Skeletal muscle satellite cell (primary cell): ENCODE measurements at regions not wholly inside any gene's neighbourhood (a gene's known extent, or its start where the extent isn't known, plus 50 kb on each side); places are given as distances from the start of the nearest gene placed in this dataset.

Source experiments
- H3K27me3 ChIP-seq: 2 replicates; pipeline ENCODE4 v1.7.0; 2013; ENCODE audit warnings: low read length; ENCODE audit not compliant: control insufficient read depth, insufficient read depth
- H3K36me3 ChIP-seq: 2 replicates; pipeline ENCODE4 v1.7.0; 2013; ENCODE audit warnings: mild to moderate bottlenecking, control low read depth, low read length; ENCODE audit not compliant: insufficient read depth
- H3K4me1 ChIP-seq: 2 replicates; pipeline ENCODE4 v1.7.0; 2013; ENCODE audit warnings: low read length; ENCODE audit not compliant: control insufficient read depth, insufficient read depth
- H3K4me2 ChIP-seq: 2 replicates; pipeline ENCODE4 v1.7.0; 2013; ENCODE audit warnings: mild to moderate bottlenecking, low read length
- H3K4me3 ChIP-seq: 2 replicates; pipeline ENCODE4 v1.7.0; 2013; ENCODE audit warnings: low read length
- H3K9ac ChIP-seq: 2 replicates; pipeline ENCODE4 v1.7.0; 2013; ENCODE audit warnings: mild to moderate bottlenecking, low read depth, low read length, moderate library complexity
- H3K9me3 ChIP-seq: replicated peaks from 2 replicates; pipeline ENCODE4 v1.7.0; 2013; ENCODE audit warnings: mild to moderate bottlenecking, control low read depth, low read length

GRCh38 chr6:97995158-97995557 lies 712.1 kb upstream of the MMS22L start:
- Histone ChIP-seq H3K4me2 (no peak overlapping the region), H3K27me3 (no peaks in the 10 kb centered on the region), H3K4me1 (no peaks in the 10 kb centered on the region), H3K9ac (no peak overlapping the region), H3K36me3 (no peaks in the 10 kb centered on the region), H3K4me3 (no peak overlapping the region), H3K9me3 (no peaks in the 10 kb centered on the region)

GRCh38 chr6:98002678-98003077 lies 719.7 kb upstream of the MMS22L start:
- Histone ChIP-seq H3K4me1 (no peaks in the 10 kb centered on the region), H3K27me3 (no peaks in the 10 kb centered on the region), H3K4me2 (no peak overlapping the region), H3K36me3 (no peaks in the 10 kb centered on the region), H3K4me3 (no peak overlapping the region), H3K9ac (no peak overlapping the region), H3K9me3 (no peaks in the 10 kb centered on the region)

- Histone ChIP-seq H3K4me2 (no peak overlapping the region), H3K4me3 (no peak overlapping the region), H3K9ac (no peak overlapping the region), H3K27me3 (no peaks in the 10 kb centered on the region), H3K9me3 (no peaks in the 10 kb centered on the region), H3K4me1 (no peaks in the 10 kb centered on the region), H3K36me3 (no peaks in the 10 kb centered on the region)
These were observed 731.6 kb upstream of the MMS22L start for GRCh38 chr6:98014442-98015201.

- no peak overlapping the region for H3K9ac ChIP-seq
- no peak overlapping the region for H3K4me3 ChIP-seq
- H3K36me3 ChIP-seq, result no peaks in the 10 kb centered on the region
- no peaks in the 10 kb centered on the region for H3K4me1 ChIP-seq
- H3K27me3 ChIP-seq, result no peaks in the 10 kb centered on the region
- no peaks in the 10 kb centered on the region for H3K9me3 ChIP-seq
- H3K4me2 ChIP-seq, result no peak overlapping the region
These were observed 733.5 kb upstream of the MMS22L start for GRCh38 chr6:98016565-98016964.

- no peaks in the 10 kb centered on the region for H3K4me1 ChIP-seq
- H3K9me3 ChIP-seq, result no peaks in the 10 kb centered on the region
- no peaks in the 10 kb centered on the region for H3K27me3 ChIP-seq
- no peak overlapping the region for H3K9ac ChIP-seq
- H3K4me3 ChIP-seq, result no peak overlapping the region
- no peaks in the 10 kb centered on the region for H3K36me3 ChIP-seq
- H3K4me2 ChIP-seq, result no peak overlapping the region
These were observed 737.2 kb upstream of the MMS22L start for GRCh38 chr6:98020222-98020621.

GRCh38 chr6:98024359-98024758 lies 741.3 kb upstream of the MMS22L start:
- Histone ChIP-seq H3K9me3 (no peaks in the 10 kb centered on the region), H3K36me3 (no peaks in the 10 kb centered on the region), H3K27me3 (no peaks in the 10 kb centered on the region), H3K4me3 (no peak overlapping the region), H3K9ac (no peak overlapping the region), H3K4me2 (no peak overlapping the region), H3K4me1 (no peaks in the 10 kb centered on the region)

GRCh38 chr6:98027898-98028297 lies 744.9 kb upstream of the MMS22L start:
- Histone ChIP-seq H3K36me3 (no peaks in the 10 kb centered on the region), H3K9me3 (no peaks in the 10 kb centered on the region), H3K4me3 (no peak overlapping the region), H3K9ac (no peak overlapping the region), H3K27me3 (no peaks in the 10 kb centered on the region), H3K4me1 (no peaks in the 10 kb centered on the region), H3K4me2 (no peak overlapping the region)

GRCh38 chr6:98033617-98034016 lies 750.6 kb upstream of the MMS22L start:
- Histone ChIP-seq H3K9me3 (no peaks in the 10 kb centered on the region), H3K4me1 (no peaks in the 10 kb centered on the region), H3K36me3 (no peaks in the 10 kb centered on the region), H3K4me2 (no peak overlapping the region), H3K9ac (no peak overlapping the region), H3K4me3 (no peak overlapping the region), H3K27me3 (no peaks in the 10 kb centered on the region)

- Histone ChIP-seq H3K9ac (no peak overlapping the region), H3K9me3 (no peaks in the 10 kb centered on the region), H3K36me3 (no peaks in the 10 kb centered on the region), H3K27me3 (no peaks in the 10 kb centered on the region), H3K4me3 (no peak overlapping the region), H3K4me1 (no peaks in the 10 kb centered on the region), H3K4me2 (no peak overlapping the region)
These were observed 753.4 kb upstream of the MMS22L start for GRCh38 chr6:98036344-98036923.

- H3K4me3 ChIP-seq, result no peak overlapping the region
- no peak overlapping the region for H3K4me2 ChIP-seq
- H3K4me1 ChIP-seq, result no peaks in the 10 kb centered on the region
- no peaks in the 10 kb centered on the region for H3K36me3 ChIP-seq
- no peaks in the 10 kb centered on the region for H3K9me3 ChIP-seq
- H3K27me3 ChIP-seq, result no peaks in the 10 kb centered on the region
- H3K9ac ChIP-seq, result no peak overlapping the region
These were observed 754.6 kb upstream of the MMS22L start for GRCh38 chr6:98037571-98037970.

- H3K27me3 ChIP-seq, result no peaks in the 10 kb centered on the region
- H3K36me3 ChIP-seq, result no peaks in the 10 kb centered on the region
- no peak overlapping the region for H3K4me3 ChIP-seq
- H3K4me2 ChIP-seq, result no peak overlapping the region
- no peak overlapping the region for H3K9ac ChIP-seq
- H3K4me1 ChIP-seq, result no peaks in the 10 kb centered on the region
- H3K9me3 ChIP-seq, result no peaks in the 10 kb centered on the region
These were observed 756.4 kb upstream of the MMS22L start for GRCh38 chr6:98039443-98039842.
